HEK293 (cell line): ENCODE measurements at regions not wholly inside any gene's neighbourhood (a gene's known extent, or its start where the extent isn't known, plus 50 kb on each side); places are given as distances from the start of the nearest gene placed in this dataset.

ENCODE experiments used
- CTCF ChIP-seq: fragments of 450-650 bp; formaldehyde crosslinking; IDR thresholded peaks from 2 replicates; pipeline ENCODE4 v1.5.1; 2016; ENCODE audit warnings: missing biosample characterization, missing genetic modification characterization
- ZNF391 ChIP-seq: fragments of 450-650 bp; formaldehyde crosslinking; IDR thresholded peaks from 2 replicates; pipeline ENCODE4 v1.5.1; 2016; ENCODE audit warnings: low read depth, missing biosample characterization, missing genetic modification characterization, borderline replicate concordance

GRCh38 chr15:81685237-81685636 lies 311.2 kb upstream of the TMC3 start:
- TF ChIP-seq ZNF391 (tag by site-specific recombination), result no peak
- TF ChIP-seq CTCF (tag by site-specific recombination), result no peak
